ENCODE measurements at regions not wholly inside any gene's neighbourhood (a gene's known extent, or its start where the extent isn't known, plus 50 kb on each side); places are given as distances from the start of the nearest gene placed in this dataset. TPM values are rescaled to one million over a fixed set of nuclear protein-coding genes. Genes with fewer than 3 reads are reported as not detected.
"Not testable (repeated sequence)": the region's sequence is repeated elsewhere in the genome, so short reads cannot be mapped to it uniquely, and the experiment has no call there.

DNA sequence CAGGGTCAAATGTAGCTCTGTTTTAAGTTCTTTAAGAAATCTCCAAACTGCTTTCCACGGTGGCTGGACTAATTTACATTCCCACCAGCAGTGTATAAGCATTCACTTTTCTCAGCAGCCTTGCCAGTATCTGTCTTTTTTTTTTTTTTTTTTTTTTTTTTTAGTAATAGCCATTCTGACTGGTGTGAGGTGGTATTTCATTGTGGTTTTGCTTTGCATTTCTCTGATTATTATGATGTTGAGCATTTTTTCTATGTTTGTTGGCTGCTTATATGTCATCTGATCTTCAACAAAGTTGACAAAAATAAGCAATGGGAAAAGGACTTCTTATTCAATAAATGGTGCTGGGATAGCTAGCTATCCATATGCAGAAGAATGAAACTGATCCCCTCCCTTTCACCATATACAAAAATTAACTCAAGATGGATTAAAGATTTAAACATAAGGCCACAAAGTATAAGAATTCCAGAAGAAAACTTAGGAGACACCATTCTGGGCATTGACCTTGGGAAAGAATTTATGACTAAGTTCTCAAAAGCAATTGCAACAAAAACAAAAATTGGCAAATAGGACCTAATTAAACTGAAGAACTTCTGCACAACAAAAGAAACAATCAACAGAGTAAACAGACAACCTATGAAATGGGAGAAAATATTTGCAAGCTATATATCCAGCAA, 52.6 kb upstream of the FRMD6 start:
- H3K79me2 ChIP-seq (ENCODE audit: low read length); H3K36me3 ChIP-seq (ENCODE audit: insufficient read depth, low read length); H4K20me1 ChIP-seq (ENCODE audit: insufficient read depth, low read depth, low read length); H3K4me3 ChIP-seq (ENCODE audit: low read length); H3K9me3 ChIP-seq (ENCODE audit: low read length); DNase-seq; H3K9me2 ChIP-seq (replicated peaks; ENCODE audit: insufficient read depth, low read length); H3K27ac ChIP-seq (ENCODE audit: low read length); H3K4me1 ChIP-seq (ENCODE audit: low read length); H3K4me2 ChIP-seq (ENCODE audit: low read depth, low read length, poor library complexity, severe bottlenecking); H3K9ac ChIP-seq (ENCODE audit: low read length); H3K27me3 ChIP-seq (ENCODE audit: low read length); H2AFZ ChIP-seq (ENCODE audit: low read length): not testable (repeated sequence)

DNA sequence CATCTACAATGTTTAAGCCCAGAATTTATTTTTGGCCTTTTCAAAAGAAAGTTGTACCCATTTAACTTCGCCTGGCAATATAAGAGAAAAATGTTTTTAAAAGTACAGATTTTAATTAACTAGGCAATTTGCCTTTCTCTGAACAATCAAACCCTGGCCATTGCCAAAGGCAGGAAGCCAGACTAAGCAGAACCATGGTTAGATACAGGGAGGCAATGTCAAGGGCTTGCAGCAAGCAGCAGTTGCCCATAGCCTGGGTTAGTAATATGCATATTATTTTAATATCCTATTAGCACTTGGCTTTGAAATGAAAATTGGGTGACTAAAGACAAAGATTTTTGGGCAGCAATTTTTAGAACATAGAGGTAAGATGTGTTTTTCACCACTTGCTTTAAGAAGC, 51.1 kb upstream of the FRMD6 start:
- Histone ChIP-seq H4K20me1 (ENCODE audit: insufficient read depth, low read depth, low read length) (no peaks in the 10 kb centered on the region), H3K79me2 (ENCODE audit: low read length) (no peaks in the 10 kb centered on the region), H3K27ac (ENCODE audit: low read length) (no peak overlapping the region), H3K4me3 (ENCODE audit: low read length) (no peak overlapping the region), H3K4me1 (ENCODE audit: low read length) (no peaks in the 10 kb centered on the region), H3K4me2 (ENCODE audit: low read depth, low read length, poor library complexity, severe bottlenecking) (no peak overlapping the region), H3K9me2 (replicated peaks; ENCODE audit: insufficient read depth, low read length) (no peaks in the 10 kb centered on the region), H3K9ac (ENCODE audit: low read length) (no peak overlapping the region), H3K36me3 (ENCODE audit: insufficient read depth, low read length) (no peaks in the 10 kb centered on the region), H2AFZ (ENCODE audit: low read length) (no peak overlapping the region), H3K9me3 (ENCODE audit: low read length) (no peaks in the 10 kb centered on the region), H3K27me3 (ENCODE audit: low read length) (no peaks in the 10 kb centered on the region)
- DNase-seq, result no peak

Small RNA genes lying in the stretch of these regions (small RNA-seq; reads per million reads assigned to genes)
- gene RNU6-1291P, result not detected
